ENCODE measurements at regions not wholly inside any gene's neighbourhood (a gene's known extent, or its start where the extent isn't known, plus 50 kb on each side); places are given as distances from the start of the nearest gene placed in this dataset.
A peak's percentile ranks its signal among the peaks of the same experiment; 100 is the strongest.

DNA sequence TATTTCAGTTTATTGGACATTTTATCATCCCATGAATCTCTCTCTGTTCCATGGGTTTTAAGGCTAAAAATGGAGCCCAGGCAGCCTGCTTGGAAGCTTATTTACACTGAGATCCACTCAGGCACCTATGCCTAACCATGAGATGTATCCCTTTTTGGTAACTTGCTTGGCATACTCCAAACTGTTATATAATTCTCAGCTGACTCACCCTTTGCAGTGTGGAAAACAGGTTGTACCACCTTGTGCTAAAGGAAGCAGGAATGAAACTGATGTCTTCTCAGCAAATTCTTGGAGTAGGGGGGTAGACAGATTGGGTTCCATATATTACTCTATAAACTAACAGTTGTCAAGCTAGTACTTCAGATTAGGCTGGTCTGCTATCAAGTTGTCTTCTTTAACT lies 483.6 kb downstream of the KLF5 start:
- TF ChIP-seq, protein P1, sequence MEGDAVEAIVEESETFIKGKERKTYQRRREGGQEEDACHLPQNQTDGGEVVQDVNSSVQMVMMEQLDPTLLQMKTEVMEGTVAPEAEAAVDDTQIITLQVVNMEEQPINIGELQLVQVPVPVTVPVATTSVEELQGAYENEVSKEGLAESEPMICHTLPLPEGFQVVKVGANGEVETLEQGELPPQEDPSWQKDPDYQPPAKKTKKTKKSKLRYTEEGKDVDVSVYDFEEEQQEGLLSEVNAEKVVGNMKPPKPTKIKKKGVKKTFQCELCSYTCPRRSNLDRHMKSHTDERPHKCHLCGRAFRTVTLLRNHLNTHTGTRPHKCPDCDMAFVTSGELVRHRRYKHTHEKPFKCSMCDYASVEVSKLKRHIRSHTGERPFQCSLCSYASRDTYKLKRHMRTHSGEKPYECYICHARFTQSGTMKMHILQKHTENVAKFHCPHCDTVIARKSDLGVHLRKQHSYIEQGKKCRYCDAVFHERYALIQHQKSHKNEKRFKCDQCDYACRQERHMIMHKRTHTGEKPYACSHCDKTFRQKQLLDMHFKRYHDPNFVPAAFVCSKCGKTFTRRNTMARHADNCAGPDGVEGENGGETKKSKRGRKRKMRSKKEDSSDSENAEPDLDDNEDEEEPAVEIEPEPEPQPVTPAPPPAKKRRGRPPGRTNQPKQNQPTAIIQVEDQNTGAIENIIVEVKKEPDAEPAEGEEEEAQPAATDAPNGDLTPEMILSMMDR (IDR thresholded peaks at IDR 0.05; ENCODE audit: insufficient read depth, low read depth, low read length, missing control alignments): no peak
- no peak overlapping the region for H3K4me3 ChIP-seq (ENCODE audit: low read length)
- peak; percentile 86 for DNase-seq (ENCODE audit: low read depth)

- H3K4me3 ChIP-seq (ENCODE audit: low read length): no peak overlapping the region
- DNase-seq (ENCODE audit: low read depth): peak; percentile 42
- TF ChIP-seq, protein P1 (IDR thresholded peaks at IDR 0.05; ENCODE audit: insufficient read depth, low read depth, low read length, missing control alignments): no peak
Measured at GRCh38 chr13:73536865-73537264, 478.1 kb downstream of the KLF5 start.

GRCh38 chr13:73535341-73535740 lies 476.5 kb downstream of the KLF5 start:
- no peak overlapping the region for H3K4me3 ChIP-seq (ENCODE audit: low read length)
- TF ChIP-seq, protein P1 (IDR thresholded peaks at IDR 0.05; ENCODE audit: insufficient read depth, low read depth, low read length, missing control alignments): no peak
- peak; percentile 83 for DNase-seq (ENCODE audit: low read depth)

- DNase-seq (ENCODE audit: low read depth): no peak
- no peak overlapping the region for H3K4me3 ChIP-seq (ENCODE audit: low read length)
- TF ChIP-seq, protein P1 (IDR thresholded peaks at IDR 0.05; ENCODE audit: insufficient read depth, low read depth, low read length, missing control alignments): no peak
Measured at GRCh38 chr13:73532987-73533510, 474.2 kb downstream of the KLF5 start.

DNA sequence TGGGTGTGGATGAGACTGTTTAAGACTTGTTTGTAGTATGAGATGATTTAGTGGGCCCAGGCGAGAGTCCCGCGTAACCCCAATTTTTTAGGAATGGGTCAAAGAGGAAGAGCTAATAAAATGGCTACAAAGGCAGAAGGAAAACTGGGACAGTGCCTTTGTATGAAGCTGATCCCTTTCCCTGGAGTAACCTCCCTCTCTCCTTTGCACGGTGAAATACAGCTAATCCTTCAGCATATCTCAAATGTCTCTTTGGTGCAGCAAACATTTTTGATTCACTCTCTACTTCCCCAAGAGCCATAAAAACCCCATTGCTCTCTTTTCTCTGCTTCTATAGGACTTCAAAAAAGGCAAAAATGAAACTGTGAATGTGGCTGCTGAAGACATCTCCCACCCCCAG lies 473.8 kb downstream of the KLF5 start:
- DNase-seq (ENCODE audit: low read depth): no peak
- TF ChIP-seq, protein P1 (IDR thresholded peaks at IDR 0.05; ENCODE audit: insufficient read depth, low read depth, low read length, missing control alignments): no peak
- no peak overlapping the region for H3K4me3 ChIP-seq (ENCODE audit: low read length)

DNA sequence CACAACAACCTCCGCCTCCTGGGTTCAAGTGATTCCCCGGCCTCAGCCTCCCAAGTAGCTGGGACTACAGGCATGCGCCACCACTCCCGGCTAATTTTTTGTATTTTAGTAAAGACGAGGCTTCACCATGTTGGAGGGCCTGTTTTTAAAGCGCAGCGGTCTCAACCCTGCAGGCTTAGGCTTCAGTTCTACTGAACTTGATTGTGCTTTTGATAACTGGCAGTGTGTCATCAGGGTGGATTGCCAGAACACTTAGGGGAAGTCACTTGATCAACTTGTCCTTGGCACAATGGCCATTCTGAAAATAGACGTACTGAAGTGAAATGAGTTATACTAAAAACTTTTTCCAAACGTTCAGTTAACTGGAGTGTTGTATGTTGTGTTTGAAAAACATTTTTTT lies 472.2 kb downstream of the KLF5 start:
- no peak for DNase-seq (ENCODE audit: low read depth)
- TF ChIP-seq, protein P1 (IDR thresholded peaks at IDR 0.05; ENCODE audit: insufficient read depth, low read depth, low read length, missing control alignments): no peak

DNA sequence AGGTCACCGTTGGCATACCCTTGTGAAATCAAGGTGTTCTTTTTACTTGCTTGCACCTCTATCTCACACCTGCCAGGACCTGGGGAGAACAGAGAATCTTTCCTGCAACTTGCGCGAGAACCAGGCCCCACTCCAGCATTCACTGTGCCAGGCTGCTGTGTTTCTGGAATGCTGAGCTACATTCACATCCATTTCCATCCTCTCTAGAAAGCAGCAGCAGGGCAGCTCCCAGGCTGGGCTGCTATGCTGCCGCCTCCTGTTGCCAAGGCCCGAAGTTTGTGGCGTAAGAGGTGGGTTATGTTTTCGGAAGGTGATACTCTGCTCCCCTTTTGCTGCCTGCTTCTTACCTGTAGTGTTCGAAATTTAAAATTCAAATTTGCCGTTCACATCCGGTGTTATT lies 464.1 kb downstream of the KLF5 start:
- no peak overlapping the region for H3K4me3 ChIP-seq (ENCODE audit: low read length)
- no peak for DNase-seq (ENCODE audit: low read depth)
- TF ChIP-seq, protein P1 (IDR thresholded peaks at IDR 0.05; ENCODE audit: insufficient read depth, low read depth, low read length, missing control alignments): no peak

More for the DNA sequence above, 472.2 kb downstream of the KLF5 start:
- H3K4me3 ChIP-seq (ENCODE audit: low read length): no peak overlapping the region
